GM23338 (cell line): ENCODE measurements at regions not wholly inside any gene's neighbourhood (a gene's known extent, or its start where the extent isn't known, plus 50 kb on each side); places are given as distances from the start of the nearest gene placed in this dataset.

ENCODE experiments used
- ATAC-seq: fragments of 200-7000 bp; cut with Tn5 transposase; 3 replicates; pipeline ENCODE4 v1.9.1; 2020
- DNase-seq: peaks from one replicate; pipeline ENCODE4 v3.0.0-alpha.2; 2015; ENCODE audit warnings: low spot score
- H2AFZ ChIP-seq: fragments of 200-600 bp; sonication (generic); 2 replicates; pipeline ENCODE4 v1.8.0; 2016; ENCODE audit warnings: antibody characterized with exemption, mild to moderate bottlenecking, moderate library complexity
- H3F3A ChIP-seq: fragments of 200-600 bp; sonication (generic); replicated peaks from 2 replicates; pipeline ENCODE4 v1.8.0; 2017; ENCODE audit warnings: antibody characterized with exemption, mixed run types, low read depth
- H3K27ac ChIP-seq: fragments of 200-600 bp; sonication (generic); 2 replicates; pipeline ENCODE4 v1.6.1; 2016; ENCODE audit warnings: low read depth
- H3K27me3 ChIP-seq: fragments of 200-600 bp; sonication (generic); 2 replicates; pipeline ENCODE4 v1.8.0; 2016; ENCODE audit warnings: mild to moderate bottlenecking, mixed run types, moderate library complexity; ENCODE audit not compliant: insufficient read depth
- H3K36me3 ChIP-seq: fragments of 200-600 bp; sonication (generic); 2 replicates; pipeline ENCODE4 v1.8.0; 2016; ENCODE audit warnings: mild to moderate bottlenecking; ENCODE audit not compliant: insufficient read depth
- H3K4me1 ChIP-seq: fragments of 200-600 bp; sonication (generic); 2 replicates; pipeline ENCODE4 v1.8.0; 2016; ENCODE audit warnings: mild to moderate bottlenecking, moderate library complexity; ENCODE audit not compliant: insufficient read depth
- H3K4me2 ChIP-seq: fragments of 200-600 bp; sonication (generic); 2 replicates; pipeline ENCODE4 v1.7.1; 2017; ENCODE audit warnings: mixed run types
- H3K4me3 ChIP-seq: fragments of 200-600 bp; sonication (generic); 2 replicates; pipeline ENCODE4 v1.6.1; 2016; ENCODE audit warnings: mixed run types
- H3K79me2 ChIP-seq: fragments of 200-600 bp; sonication (generic); replicated peaks from 2 replicates; pipeline ENCODE4 v1.8.0; 2017; ENCODE audit warnings: mild to moderate bottlenecking; ENCODE audit not compliant: insufficient read depth
- H3K9me2 ChIP-seq: fragments of 200-600 bp; sonication (generic); 2 replicates; pipeline ENCODE4 v1.8.0; 2017; ENCODE audit not compliant: insufficient read depth
- H4K20me1 ChIP-seq: fragments of 200-600 bp; sonication (generic); replicated peaks from 2 replicates; pipeline ENCODE4 v1.8.0; 2017; ENCODE audit warnings: mild to moderate bottlenecking; ENCODE audit not compliant: insufficient read depth
- H3K27ac Mint-ChIP-seq: 2 replicates; pipeline ENCODE4 v1.8.0; 2020; ENCODE audit warnings: inconsistent platforms, mild to moderate bottlenecking, moderate library complexity, mixed read lengths
- H3K27me3 Mint-ChIP-seq: 3 replicates; pipeline ENCODE4 v1.8.0; 2022; ENCODE audit warnings: low read depth, mild to moderate bottlenecking, moderate library complexity, mixed read lengths, inconsistent platforms; ENCODE audit not compliant: insufficient read depth, poor library complexity
- H3K36me3 Mint-ChIP-seq: 3 replicates; pipeline ENCODE4 v1.8.0; 2021; ENCODE audit warnings: low read depth, mild to moderate bottlenecking, inconsistent platforms, moderate library complexity, mixed read lengths
- H3K4me1 Mint-ChIP-seq: 3 replicates; pipeline ENCODE4 v1.8.0; 2020; ENCODE audit warnings: mild to moderate bottlenecking, inconsistent platforms, mixed read lengths
- H3K4me3 Mint-ChIP-seq: 3 replicates; pipeline ENCODE4 v1.8.0; 2021; ENCODE audit warnings: moderate library complexity, mild to moderate bottlenecking, inconsistent platforms, mixed read lengths
- H3K9me3 Mint-ChIP-seq: 3 replicates; pipeline ENCODE4 v1.8.0; 2020; ENCODE audit warnings: moderate library complexity, mild to moderate bottlenecking, inconsistent platforms, mixed read lengths
- CREB1 ChIP-seq: fragments of 250-450 bp; sonication (Bioruptor Pico); IDR thresholded peaks from 2 replicates; pipeline ENCODE4 v1.5.0; 2020; ENCODE audit warnings: low read depth, mild to moderate bottlenecking, moderate library complexity
- EZH2 ChIP-seq: fragments of 200-600 bp; sonication (generic); IDR thresholded peaks from one replicate; pipeline ENCODE4 v1.8.0; 2017; ENCODE audit warnings: antibody characterized with exemption, mild to moderate bottlenecking, low read depth; ENCODE audit not compliant: unreplicated experiment
- EZH2phosphoT487 ChIP-seq: fragments of 200-600 bp; sonication (generic); IDR thresholded peaks from one replicate; pipeline ENCODE4 v1.8.1; 2018; ENCODE audit warnings: antibody characterized with exemption; ENCODE audit not compliant: unreplicated experiment
- JUNB ChIP-seq: IDR thresholded peaks from one replicate; pipeline ENCODE4 v1.6.1; 2016; ENCODE audit warnings: antibody characterized with exemption; ENCODE audit not compliant: unreplicated experiment
- POLR2AphosphoS5 ChIP-seq: IDR thresholded peaks from 2 replicates; pipeline ENCODE4 v1.6.1; 2016; ENCODE audit warnings: antibody characterized with exemption, low read depth
- STAT1 ChIP-seq: IDR thresholded peaks from one replicate; pipeline ENCODE4 v1.6.1; 2016; ENCODE audit warnings: antibody characterized with exemption; ENCODE audit not compliant: unreplicated experiment
- ZNF331 ChIP-seq: fragments of 250-450 bp; sonication (Bioruptor Pico); IDR thresholded peaks from 2 replicates; pipeline ENCODE4 v1.5.0; 2020; ENCODE audit warnings: low read depth, mild to moderate bottlenecking, moderate library complexity
- TF ChIP-seq, protein P1 (sequence below): fragments of 250-450 bp; sonication (Bioruptor Pico); IDR thresholded peaks from 2 replicates; pipeline ENCODE4 v1.5.0; 2020; ENCODE audit warnings: mild to moderate bottlenecking, moderate library complexity

- no peak for TF ChIP-seq EZH2
- TF ChIP-seq, protein P1, sequence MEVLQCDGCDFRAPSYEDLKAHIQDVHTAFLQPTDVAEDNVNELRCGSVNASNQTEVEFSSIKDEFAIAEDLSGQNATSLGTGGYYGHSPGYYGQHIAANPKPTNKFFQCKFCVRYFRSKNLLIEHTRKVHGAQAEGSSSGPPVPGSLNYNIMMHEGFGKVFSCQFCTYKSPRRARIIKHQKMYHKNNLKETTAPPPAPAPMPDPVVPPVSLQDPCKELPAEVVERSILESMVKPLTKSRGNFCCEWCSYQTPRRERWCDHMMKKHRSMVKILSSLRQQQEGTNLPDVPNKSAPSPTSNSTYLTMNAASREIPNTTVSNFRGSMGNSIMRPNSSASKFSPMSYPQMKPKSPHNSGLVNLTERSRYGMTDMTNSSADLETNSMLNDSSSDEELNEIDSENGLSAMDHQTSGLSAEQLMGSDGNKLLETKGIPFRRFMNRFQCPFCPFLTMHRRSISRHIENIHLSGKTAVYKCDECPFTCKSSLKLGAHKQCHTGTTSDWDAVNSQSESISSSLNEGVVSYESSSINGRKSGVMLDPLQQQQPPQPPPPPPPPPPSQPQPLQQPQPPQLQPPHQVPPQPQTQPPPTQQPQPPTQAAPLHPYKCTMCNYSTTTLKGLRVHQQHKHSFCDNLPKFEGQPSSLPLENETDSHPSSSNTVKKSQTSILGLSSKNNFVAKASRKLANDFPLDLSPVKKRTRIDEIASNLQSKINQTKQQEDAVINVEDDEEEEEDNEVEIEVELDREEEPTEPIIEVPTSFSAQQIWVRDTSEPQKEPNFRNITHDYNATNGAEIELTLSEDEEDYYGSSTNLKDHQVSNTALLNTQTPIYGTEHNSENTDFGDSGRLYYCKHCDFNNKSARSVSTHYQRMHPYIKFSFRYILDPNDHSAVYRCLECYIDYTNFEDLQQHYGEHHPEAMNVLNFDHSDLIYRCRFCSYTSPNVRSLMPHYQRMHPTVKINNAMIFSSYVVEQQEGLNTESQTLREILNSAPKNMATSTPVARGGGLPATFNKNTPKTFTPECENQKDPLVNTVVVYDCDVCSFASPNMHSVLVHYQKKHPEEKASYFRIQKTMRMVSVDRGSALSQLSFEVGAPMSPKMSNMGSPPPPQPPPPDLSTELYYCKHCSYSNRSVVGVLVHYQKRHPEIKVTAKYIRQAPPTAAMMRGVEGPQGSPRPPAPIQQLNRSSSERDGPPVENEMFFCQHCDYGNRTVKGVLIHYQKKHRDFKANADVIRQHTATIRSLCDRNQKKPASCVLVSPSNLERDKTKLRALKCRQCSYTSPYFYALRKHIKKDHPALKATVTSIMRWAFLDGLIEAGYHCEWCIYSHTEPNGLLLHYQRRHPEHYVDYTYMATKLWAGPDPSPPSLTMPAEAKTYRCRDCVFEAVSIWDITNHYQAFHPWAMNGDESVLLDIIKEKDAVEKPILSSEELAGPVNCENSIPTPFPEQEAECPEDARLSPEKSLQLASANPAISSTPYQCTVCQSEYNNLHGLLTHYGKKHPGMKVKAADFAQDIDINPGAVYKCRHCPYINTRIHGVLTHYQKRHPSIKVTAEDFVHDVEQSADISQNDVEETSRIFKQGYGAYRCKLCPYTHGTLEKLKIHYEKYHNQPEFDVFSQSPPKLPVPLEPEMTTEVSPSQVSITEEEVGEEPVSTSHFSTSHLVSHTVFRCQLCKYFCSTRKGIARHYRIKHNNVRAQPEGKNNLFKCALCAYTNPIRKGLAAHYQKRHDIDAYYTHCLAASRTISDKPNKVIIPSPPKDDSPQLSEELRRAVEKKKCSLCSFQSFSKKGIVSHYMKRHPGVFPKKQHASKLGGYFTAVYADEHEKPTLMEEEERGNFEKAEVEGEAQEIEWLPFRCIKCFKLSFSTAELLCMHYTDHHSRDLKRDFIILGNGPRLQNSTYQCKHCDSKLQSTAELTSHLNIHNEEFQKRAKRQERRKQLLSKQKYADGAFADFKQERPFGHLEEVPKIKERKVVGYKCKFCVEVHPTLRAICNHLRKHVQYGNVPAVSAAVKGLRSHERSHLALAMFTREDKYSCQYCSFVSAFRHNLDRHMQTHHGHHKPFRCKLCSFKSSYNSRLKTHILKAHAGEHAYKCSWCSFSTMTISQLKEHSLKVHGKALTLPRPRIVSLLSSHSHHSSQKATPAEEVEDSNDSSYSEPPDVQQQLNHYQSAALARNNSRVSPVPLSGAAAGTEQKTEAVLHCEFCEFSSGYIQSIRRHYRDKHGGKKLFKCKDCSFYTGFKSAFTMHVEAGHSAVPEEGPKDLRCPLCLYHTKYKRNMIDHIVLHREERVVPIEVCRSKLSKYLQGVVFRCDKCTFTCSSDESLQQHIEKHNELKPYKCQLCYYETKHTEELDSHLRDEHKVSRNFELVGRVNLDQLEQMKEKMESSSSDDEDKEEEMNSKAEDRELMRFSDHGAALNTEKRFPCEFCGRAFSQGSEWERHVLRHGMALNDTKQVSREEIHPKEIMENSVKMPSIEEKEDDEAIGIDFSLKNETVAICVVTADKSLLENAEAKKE, result no peak
- no peaks in the 10 kb centered on the region for H3F3A ChIP-seq
- H2AFZ ChIP-seq, result no peak overlapping the region
- Mint-ChIP-seq H3K36me3 (no peaks in the 10 kb centered on the region), H3K27ac (no peak overlapping the region), H3K4me3 (no peak overlapping the region), H3K9me3 (peaks cover 3% of the 10 kb centered on the region; the same call in 1 of the 3 replicates), H3K27me3 (peaks cover 3% of the 10 kb centered on the region), H3K4me1 (peaks cover 44% of the 10 kb centered on the region)
- DNase-seq (no peak), ATAC-seq (no peak)
- H3K4me2 ChIP-seq, result no peak overlapping the region
- H3K36me3 ChIP-seq, result no peaks in the 10 kb centered on the region
- no peaks in the 10 kb centered on the region for H3K9me2 ChIP-seq
- H3K27ac ChIP-seq, result no peak overlapping the region
- no peaks in the 10 kb centered on the region for H3K79me2 ChIP-seq
- H4K20me1 ChIP-seq, result no peaks in the 10 kb centered on the region
- peaks cover 26% of the 10 kb centered on the region for H3K4me1 ChIP-seq
- no peaks in the 10 kb centered on the region for H3K27me3 ChIP-seq
- no peak overlapping the region for H3K4me3 ChIP-seq
These were observed 1550.1 kb upstream of the TENM4 start for GRCh38 chr11:80990885-80991284.

GRCh38 chr11:80987171-80987570 lies 1546.3 kb upstream of the TENM4 start:
- Histone ChIP-seq H3K4me2 (no peak overlapping the region), H4K20me1 (no peaks in the 10 kb centered on the region), H2AFZ (no peak overlapping the region), H3K36me3 (no peaks in the 10 kb centered on the region), H3K27ac (no peak overlapping the region), H3K4me3 (no peak overlapping the region), H3F3A (no peaks in the 10 kb centered on the region), H3K27me3 (no peaks in the 10 kb centered on the region), H3K4me1 (peaks cover 30% of the 10 kb centered on the region), H3K79me2 (no peaks in the 10 kb centered on the region), H3K9me2 (no peaks in the 10 kb centered on the region)
- Mint-ChIP-seq H3K36me3 (no peaks in the 10 kb centered on the region), H3K27me3 (peaks cover 3% of the 10 kb centered on the region), H3K4me3 (no peak overlapping the region), H3K27ac (no peak overlapping the region), H3K4me1 (peaks cover 40% of the 10 kb centered on the region), H3K9me3 (peaks cover 3% of the 10 kb centered on the region; the same call in 1 of the 3 replicates)
- no peak for ATAC-seq
- no peak for DNase-seq
- no peak for TF ChIP-seq POLR2AphosphoS5
- no peak for TF ChIP-seq CREB1 (CRISPR knock-in tag)
- TF ChIP-seq JUNB, result no peak
- no peak for TF ChIP-seq ZNF331 (CRISPR knock-in tag)
- no peak for TF ChIP-seq EZH2phosphoT487
- no peak for TF ChIP-seq STAT1
- TF ChIP-seq, protein P1, result no peak
